Fibroblast of lung (primary cell): ENCODE measurements at regions not wholly inside any gene's neighbourhood (a gene's known extent, or its start where the extent isn't known, plus 50 kb on each side); places are given as distances from the start of the nearest gene placed in this dataset.

Experiments used
- DNase-seq, 2 donors: peaks; one replicate each; pipeline versions ENCODE4 v3.0.0 to v3.0.0-alpha.2; 2010; ENCODE audit warnings: low read depth in 2 of 2
- H2AFZ ChIP-seq: 2 replicates; pipeline ENCODE4 v1.5.1; 2012; ENCODE audit warnings: low read length, control low read depth, inconsistent platforms
- H3K27ac ChIP-seq: 2 replicates; pipeline ENCODE4 v1.5.1; 2011; ENCODE audit warnings: low read length, control low read depth; ENCODE audit not compliant: insufficient read depth
- H3K27me3 ChIP-seq: 2 replicates; pipeline ENCODE4 v1.5.1; 2011; ENCODE audit warnings: mild to moderate bottlenecking, low read length; ENCODE audit not compliant: control insufficient read depth, insufficient read depth
- H3K36me3 ChIP-seq: 2 replicates; pipeline ENCODE4 v1.5.1; 2011; ENCODE audit warnings: low read length; ENCODE audit not compliant: control insufficient read depth, insufficient read depth
- H3K4me1 ChIP-seq: 2 replicates; pipeline ENCODE4 v1.5.1; 2011; ENCODE audit warnings: low read length; ENCODE audit not compliant: control insufficient read depth, insufficient read depth; ENCODE audit errors: extremely low read depth
- H3K4me2 ChIP-seq: 2 replicates; pipeline ENCODE4 v1.5.1; 2011; ENCODE audit warnings: low read length, control low read depth; ENCODE audit not compliant: insufficient read depth; ENCODE audit errors: extremely low read depth
- H3K4me3 ChIP-seq, 4 experiments: fragments of 200-600 bp in 1 of 4; sonication (generic) in 1 of 4; replicated peaks in 1 of 4; 2 replicates each; pipeline ENCODE4 v1.5.1; 2011 to 2016; ENCODE audit warnings: low read length in 4 of 4, low read depth in 3 of 4, mild to moderate bottlenecking in 3 of 4, control low read depth in 2 of 4, inconsistent platforms in 1 of 4, mixed read lengths in 1 of 4; ENCODE audit not compliant: insufficient read depth in 1 of 4; ENCODE audit errors: control extremely low read depth in 1 of 4
- H3K79me2 ChIP-seq: 2 replicates; pipeline ENCODE4 v1.5.1; 2012; ENCODE audit warnings: mild to moderate bottlenecking, low read length, inconsistent platforms; ENCODE audit not compliant: control insufficient read depth, insufficient read depth
- H3K9ac ChIP-seq: 2 replicates; pipeline ENCODE4 v1.5.1; 2011; ENCODE audit warnings: mild to moderate bottlenecking, low read length, control low read depth; ENCODE audit not compliant: insufficient read depth
- H3K9me3 ChIP-seq: 2 replicates; pipeline ENCODE4 v1.5.1; 2012; ENCODE audit warnings: low read depth, low read length; ENCODE audit not compliant: control insufficient read depth, insufficient read depth
- H4K20me1 ChIP-seq: 2 replicates; pipeline ENCODE4 v1.5.1; 2011; ENCODE audit warnings: low read length; ENCODE audit not compliant: control insufficient read depth, insufficient read depth; ENCODE audit errors: extremely low read depth
- EZH2 ChIP-seq: IDR thresholded peaks from 2 replicates; pipeline ENCODE4 v1.5.1; 2012; ENCODE audit warnings: low read length, control low read depth, mild to moderate bottlenecking; ENCODE audit errors: missing control alignments
- TF ChIP-seq, protein P1 (sequence below), 2 donors: IDR thresholded peaks in 1 of 2; conservative IDR thresholded peaks in 1 of 2; 1 replicate in 1 of 2; 2 replicates in 1 of 2; pipeline ENCODE4 v1.5.1; 2011 to 2012; ENCODE audit warnings: low read length in 2 of 2, control low read depth in 1 of 2, inconsistent platforms in 1 of 2, low read depth in 1 of 2, mild to moderate bottlenecking in 1 of 2

DNA sequence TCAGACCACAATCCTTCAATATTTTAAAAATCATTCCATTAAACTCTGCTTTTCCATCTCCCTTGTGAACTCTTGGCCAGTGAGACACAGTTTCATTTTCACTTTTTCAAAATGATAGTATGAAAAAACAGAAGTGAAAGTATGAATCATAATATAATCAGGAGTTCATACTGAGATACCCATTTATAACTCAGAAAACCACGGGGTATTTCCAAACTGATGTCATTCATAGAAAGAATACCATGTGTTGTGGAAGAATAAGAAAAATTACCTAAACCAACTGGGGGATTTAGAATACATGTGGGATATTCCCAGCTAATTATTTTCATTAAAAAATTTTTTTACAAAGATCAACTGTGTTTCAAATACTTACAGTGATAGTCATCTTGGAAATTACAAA lies 149.9 kb downstream of the MRPL39 start:
- H3K36me3 ChIP-seq = no peaks in the 10 kb centered on the region
- no peaks in the 10 kb centered on the region for H3K27me3 ChIP-seq
- H3K4me1 ChIP-seq = no peaks in the 10 kb centered on the region
- no peak overlapping the region for H3K9ac ChIP-seq
- H3K9me3 ChIP-seq = no peaks in the 10 kb centered on the region
- DNase-seq = peak; percentile 76 to 81
- H2AFZ ChIP-seq = peak overlapping the region; percentile 27
- H4K20me1 ChIP-seq = no peaks in the 10 kb centered on the region
- TF ChIP-seq, protein P1, sequence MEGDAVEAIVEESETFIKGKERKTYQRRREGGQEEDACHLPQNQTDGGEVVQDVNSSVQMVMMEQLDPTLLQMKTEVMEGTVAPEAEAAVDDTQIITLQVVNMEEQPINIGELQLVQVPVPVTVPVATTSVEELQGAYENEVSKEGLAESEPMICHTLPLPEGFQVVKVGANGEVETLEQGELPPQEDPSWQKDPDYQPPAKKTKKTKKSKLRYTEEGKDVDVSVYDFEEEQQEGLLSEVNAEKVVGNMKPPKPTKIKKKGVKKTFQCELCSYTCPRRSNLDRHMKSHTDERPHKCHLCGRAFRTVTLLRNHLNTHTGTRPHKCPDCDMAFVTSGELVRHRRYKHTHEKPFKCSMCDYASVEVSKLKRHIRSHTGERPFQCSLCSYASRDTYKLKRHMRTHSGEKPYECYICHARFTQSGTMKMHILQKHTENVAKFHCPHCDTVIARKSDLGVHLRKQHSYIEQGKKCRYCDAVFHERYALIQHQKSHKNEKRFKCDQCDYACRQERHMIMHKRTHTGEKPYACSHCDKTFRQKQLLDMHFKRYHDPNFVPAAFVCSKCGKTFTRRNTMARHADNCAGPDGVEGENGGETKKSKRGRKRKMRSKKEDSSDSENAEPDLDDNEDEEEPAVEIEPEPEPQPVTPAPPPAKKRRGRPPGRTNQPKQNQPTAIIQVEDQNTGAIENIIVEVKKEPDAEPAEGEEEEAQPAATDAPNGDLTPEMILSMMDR (conservative IDR thresholded peaks at IDR 0.05 in 1 of 2, IDR thresholded peaks at IDR 0.05 in 1 of 2; ENCODE audit: low read depth in 1 of 2, low read length in 2 of 2) = no peak
- no peak for TF ChIP-seq EZH2
- H3K79me2 ChIP-seq = no peaks in the 10 kb centered on the region
- peak overlapping the region in 2 of 4 experiments; percentile 20 to 53 for H3K4me3 ChIP-seq
- H3K4me2 ChIP-seq = peak overlapping the region; percentile 72
- no peak overlapping the region for H3K27ac ChIP-seq

DNA sequence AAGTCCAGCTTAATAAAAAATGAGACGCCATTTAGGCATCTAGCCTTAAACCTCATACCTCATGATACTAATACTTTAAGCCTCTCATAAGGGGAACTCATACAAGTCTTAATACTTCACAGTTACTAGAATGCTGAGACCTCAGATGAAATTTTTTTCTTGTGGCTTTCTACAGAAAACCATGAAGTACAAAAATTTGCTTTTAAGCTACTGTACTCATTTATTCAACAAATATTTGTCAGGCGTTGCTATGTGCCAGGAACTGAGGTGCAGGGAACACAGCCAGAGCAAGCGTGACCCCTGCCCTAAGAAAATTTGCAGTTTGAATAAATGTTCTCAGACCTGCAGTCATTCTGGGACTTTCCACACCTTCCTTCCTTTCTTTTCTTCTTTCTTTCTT lies 150.6 kb downstream of the MRPL39 start:
- Histone ChIP-seq H2AFZ (peak overlapping the region; percentile 46), H3K4me2 (no peak overlapping the region)
- DNase-seq = peak; percentile 14 to 85

DNA sequence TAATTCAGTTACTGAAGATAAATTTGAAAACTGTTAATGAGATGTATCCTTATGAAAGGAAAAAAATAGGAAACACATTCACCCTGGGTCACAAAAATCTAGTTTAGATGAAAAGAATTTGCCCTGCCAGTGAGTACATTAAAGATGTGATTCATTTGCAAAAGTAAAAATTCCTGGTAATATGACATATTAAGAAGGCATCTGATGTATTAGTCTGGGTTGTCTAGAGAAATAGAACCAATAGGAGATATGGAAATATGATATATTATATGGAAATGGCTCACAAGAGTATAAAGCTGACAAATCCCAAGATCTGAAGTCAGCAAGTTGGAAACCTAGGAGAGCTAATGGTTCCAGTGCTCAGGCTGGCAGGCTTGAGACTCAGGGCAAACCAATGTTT lies 153.8 kb downstream of the MRPL39 start:
- no peaks in the 10 kb centered on the region for H4K20me1 ChIP-seq
- H3K9ac ChIP-seq = no peak overlapping the region
- no peak for TF ChIP-seq EZH2
- TF ChIP-seq, protein P1 (conservative IDR thresholded peaks at IDR 0.05 in 1 of 2, IDR thresholded peaks at IDR 0.05 in 1 of 2; ENCODE audit: low read depth in 1 of 2, low read length in 2 of 2) = no peak
- peak in 1 of 2 donors; percentile 45 for DNase-seq
- H3K36me3 ChIP-seq = no peaks in the 10 kb centered on the region
- no peak overlapping the region for H2AFZ ChIP-seq
- no peaks in the 10 kb centered on the region for H3K4me1 ChIP-seq
- H3K4me3 ChIP-seq = no peak overlapping the region
- no peak overlapping the region for H3K4me2 ChIP-seq
- no peaks in the 10 kb centered on the region for H3K79me2 ChIP-seq
- H3K27me3 ChIP-seq = no peaks in the 10 kb centered on the region
- no peaks in the 10 kb centered on the region for H3K9me3 ChIP-seq
- no peak overlapping the region for H3K27ac ChIP-seq

More for the DNA sequence above, 150.6 kb downstream of the MRPL39 start:
- TF ChIP-seq, protein P1 (conservative IDR thresholded peaks at IDR 0.05 in 1 of 2, IDR thresholded peaks at IDR 0.05 in 1 of 2; ENCODE audit: low read depth in 1 of 2, low read length in 2 of 2) = no peak
- TF ChIP-seq EZH2 = no peak
- Histone ChIP-seq H3K27me3 (no peaks in the 10 kb centered on the region), H3K27ac (no peak overlapping the region), H3K79me2 (no peaks in the 10 kb centered on the region), H4K20me1 (no peaks in the 10 kb centered on the region), H3K9me3 (no peaks in the 10 kb centered on the region), H3K4me3 (no peak overlapping the region), H3K9ac (no peak overlapping the region), H3K4me1 (no peaks in the 10 kb centered on the region), H3K36me3 (no peaks in the 10 kb centered on the region)
